H9 (cell line): ENCODE measurements at regions not wholly inside any gene's neighbourhood (a gene's known extent, or its start where the extent isn't known, plus 50 kb on each side); places are given as distances from the start of the nearest gene placed in this dataset.

Source experiments
- DNase-seq: peaks from one replicate; pipeline ENCODE4 v3.0.0-alpha.2; 2017
- H2AFZ ChIP-seq: one replicate; pipeline ENCODE4 v1.6.1; 2013; ENCODE audit warnings: mild to moderate bottlenecking, low read length, control low read depth, moderate library complexity
- H2AK5ac ChIP-seq: 2 replicates; pipeline ENCODE4 v1.6.1; 2013; ENCODE audit warnings: low read length, control low read depth, mixed read lengths; ENCODE audit not compliant: insufficient read length
- H2BK120ac ChIP-seq: one replicate; pipeline ENCODE4 v1.6.1; 2013; ENCODE audit warnings: low read depth, mild to moderate bottlenecking, low read length, control low read depth, inconsistent platforms; ENCODE audit not compliant: poor library complexity, severe bottlenecking
- H2BK12ac ChIP-seq: 2 replicates; pipeline ENCODE4 v1.6.1; 2013; ENCODE audit warnings: low read length, control low read depth, mixed read lengths, low read depth; ENCODE audit not compliant: insufficient read length
- H2BK15ac ChIP-seq: 2 replicates; pipeline ENCODE4 v1.6.1; 2013; ENCODE audit warnings: low read depth, low read length, control low read depth
- H2BK20ac ChIP-seq: one replicate; pipeline ENCODE4 v1.6.1; 2013; ENCODE audit warnings: low read depth, mild to moderate bottlenecking, low read length, control low read depth, inconsistent platforms; ENCODE audit not compliant: poor library complexity, severe bottlenecking
- H2BK5ac ChIP-seq: 2 replicates; pipeline ENCODE4 v1.6.1; 2013; ENCODE audit warnings: low read length, control low read depth, mixed read lengths; ENCODE audit not compliant: insufficient read length
- H3K14ac ChIP-seq: 2 replicates; pipeline ENCODE4 v1.6.1; 2013; ENCODE audit warnings: low read length, control low read depth; ENCODE audit not compliant: insufficient read depth
- H3K18ac ChIP-seq: 2 replicates; pipeline ENCODE4 v1.6.1; 2013; ENCODE audit warnings: low read depth, mild to moderate bottlenecking, mixed read lengths, low read length, control low read depth; ENCODE audit not compliant: insufficient read length
- H3K23ac ChIP-seq: 2 replicates; pipeline ENCODE4 v1.6.1; 2013; ENCODE audit warnings: low read length, control low read depth, mixed read lengths, low read depth; ENCODE audit not compliant: insufficient read length
- H3K23me2 ChIP-seq: 2 replicates; pipeline ENCODE4 v1.6.1; 2013; ENCODE audit warnings: low read depth, mild to moderate bottlenecking, mixed read lengths, low read length, control low read depth; ENCODE audit not compliant: insufficient read length, poor library complexity, severe bottlenecking
- H3K27ac ChIP-seq: 2 replicates; pipeline ENCODE4 v1.5.1; 2013; ENCODE audit warnings: low read length, control low read depth, mixed read lengths, low read depth; ENCODE audit not compliant: insufficient read length
- H3K27me3 ChIP-seq: 2 replicates; pipeline ENCODE4 v1.6.1; 2013; ENCODE audit warnings: low read length, control low read depth, inconsistent platforms; ENCODE audit not compliant: insufficient read depth
- H3K4ac ChIP-seq: 2 replicates; pipeline ENCODE4 v1.6.1; 2013; ENCODE audit warnings: low read depth, mild to moderate bottlenecking, control low read depth, inconsistent platforms, low read length, moderate library complexity
- H3K4me1 ChIP-seq: 2 replicates; pipeline ENCODE4 v1.6.1; 2013; ENCODE audit warnings: low read length, control low read depth, inconsistent platforms; ENCODE audit not compliant: insufficient read depth
- H3K4me2 ChIP-seq: 2 replicates; pipeline ENCODE4 v1.6.1; 2013; ENCODE audit warnings: low read length, control low read depth, mixed read lengths; ENCODE audit not compliant: insufficient read length, insufficient read depth
- H3K56ac ChIP-seq: 2 replicates; pipeline ENCODE4 v1.6.1; 2013; ENCODE audit warnings: low read depth, mild to moderate bottlenecking, mixed read lengths, low read length, control low read depth; ENCODE audit not compliant: insufficient read length
- H3K79me1 ChIP-seq: 2 replicates; pipeline ENCODE4 v1.6.1; 2013; ENCODE audit warnings: low read depth, mild to moderate bottlenecking, moderate library complexity, low read length, control low read depth, inconsistent platforms; ENCODE audit not compliant: insufficient read depth, poor library complexity, severe bottlenecking
- H3K79me2 ChIP-seq: 2 replicates; pipeline ENCODE4 v1.6.1; 2013; ENCODE audit warnings: low read length, control low read depth, inconsistent platforms; ENCODE audit not compliant: insufficient read depth
- H3K9ac ChIP-seq: 2 replicates; pipeline ENCODE4 v1.6.1; 2013; ENCODE audit warnings: low read length, control low read depth, mixed read lengths; ENCODE audit not compliant: insufficient read length; ENCODE audit errors: extremely low read depth
- H3K9me3 ChIP-seq: one replicate; pipeline ENCODE4 v1.6.1; 2013; ENCODE audit warnings: low read depth, low read length, inconsistent platforms; ENCODE audit not compliant: control insufficient read depth
- H3T11ph ChIP-seq: one replicate; pipeline ENCODE4 v1.6.1; 2013; ENCODE audit warnings: mild to moderate bottlenecking, low read length, control low read depth, inconsistent platforms
- H4K20me1 ChIP-seq: one replicate; pipeline ENCODE4 v1.6.1; 2013; ENCODE audit not compliant: control insufficient read depth, insufficient read length, insufficient read depth
- H4K5ac ChIP-seq: 2 replicates; pipeline ENCODE4 v1.6.1; 2013; ENCODE audit warnings: low read depth, mild to moderate bottlenecking, mixed read lengths, low read length, control low read depth; ENCODE audit not compliant: insufficient read length
- H4K8ac ChIP-seq: replicated peaks from 2 replicates; pipeline ENCODE4 v1.6.1; 2013; ENCODE audit warnings: low read length, control low read depth, mixed read lengths, low read depth; ENCODE audit not compliant: insufficient read length
- H4K91ac ChIP-seq: 2 replicates; pipeline ENCODE4 v1.6.1; 2013; ENCODE audit warnings: low read depth, mild to moderate bottlenecking, moderate library complexity, mixed read lengths, low read length, control low read depth; ENCODE audit not compliant: insufficient read length
- H3K27ac Mint-ChIP-seq, 3 experiments: 2 replicates in 2 of 3; 3 replicates in 1 of 3; pipeline ENCODE4 v1.8.0; 2020 to 2021; ENCODE audit warnings: mixed read lengths in 3 of 3, mild to moderate bottlenecking in 1 of 3, moderate library complexity in 1 of 3
- H3K27me3 Mint-ChIP-seq: 2 replicates; pipeline ENCODE4 v1.8.0; 2021; ENCODE audit warnings: low read depth, mild to moderate bottlenecking, moderate library complexity, mixed read lengths
- H3K36me3 Mint-ChIP-seq, 3 experiments: 2 replicates in 2 of 3; 3 replicates in 1 of 3; pipeline ENCODE4 v1.8.0; 2020 to 2021; ENCODE audit warnings: low read depth in 3 of 3, mixed read lengths in 3 of 3; ENCODE audit not compliant: insufficient read depth in 1 of 3
- H3K4me1 Mint-ChIP-seq, 2 experiments: 2 replicates each; pipeline ENCODE4 v1.8.0; 2020; ENCODE audit warnings: mixed read lengths in 2 of 2
- H3K4me3 Mint-ChIP-seq, 2 experiments: 2 replicates in 1 of 2; 3 replicates in 1 of 2; pipeline ENCODE4 v1.8.0; 2020 to 2021; ENCODE audit warnings: mild to moderate bottlenecking in 2 of 2, mixed read lengths in 2 of 2, moderate library complexity in 1 of 2
- H3K9me3 Mint-ChIP-seq, 2 experiments: 2 replicates in 1 of 2; 3 replicates in 1 of 2; pipeline ENCODE4 v1.8.0; 2020; ENCODE audit warnings: mild to moderate bottlenecking in 2 of 2, mixed read lengths in 2 of 2, moderate library complexity in 1 of 2
- WGBS: extraction: QIAGEN DNeasy Blood & Tissue Kit; methylation state at CpG from one replicate; pipeline ENCODE4 v1.1.7; 2013; ENCODE audit warnings: missing lambda C conversion rate, low lambda C conversion rate, mixed read lengths; ENCODE audit not compliant: insufficient read length; ENCODE audit errors: extremely low coverage; 5-methylcytosine and 5-hydroxymethylcytosine counted together
- TF ChIP-seq, protein P1 (sequence below): fragments of 200-600 bp; sonication (generic); conservative IDR thresholded peaks from 3 replicates; pipeline ENCODE4 v1.8.0; 2021; ENCODE audit warnings: antibody characterized with exemption, mild to moderate bottlenecking

DNA sequence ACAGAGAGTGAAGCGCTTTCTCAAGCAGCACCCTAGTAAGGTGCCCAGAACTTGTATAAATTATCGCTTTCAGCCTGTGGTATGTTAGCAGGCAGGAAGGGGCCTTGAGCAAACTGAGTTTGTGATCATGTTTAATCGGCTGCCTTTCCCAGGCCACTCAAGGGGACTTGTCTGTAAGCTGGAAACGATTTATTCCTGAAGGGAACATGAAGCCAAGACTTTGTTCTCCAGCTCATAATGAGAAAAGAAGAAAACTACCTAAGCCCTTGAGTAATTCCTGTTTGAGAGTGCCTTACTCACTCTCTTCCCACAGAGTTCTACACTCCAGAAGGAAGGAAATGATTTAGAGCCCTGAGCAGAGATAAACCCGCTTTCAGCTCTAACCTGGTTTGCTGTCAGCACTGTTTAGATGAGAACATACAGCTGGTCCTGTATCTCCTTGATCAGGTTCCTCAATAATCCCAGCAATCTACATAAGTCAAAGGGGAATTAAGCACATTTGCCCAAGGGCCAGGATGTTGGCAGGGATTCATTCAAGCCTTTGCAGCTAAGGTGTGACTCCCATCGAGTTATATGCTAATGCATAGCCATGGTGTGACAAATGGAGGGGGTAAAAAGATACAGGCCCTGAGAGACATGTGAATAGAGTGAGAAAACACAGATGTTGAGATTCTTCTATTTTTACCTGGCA, 187.7 kb upstream of the SLC24A5 start:
- no peak overlapping the region for H3T11ph ChIP-seq
- no peak overlapping the region for H3K56ac ChIP-seq
- DNase-seq: no peak
- Mint-ChIP-seq H3K27me3 (no peaks in the 10 kb centered on the region; the same call in 1 of the 2 replicates), H3K9me3 (no peaks in the 10 kb centered on the region), H3K4me3 (no peak overlapping the region), H3K4me1 (peaks cover 9 to 15% of the 10 kb centered on the region in 2 experiments), H3K27ac (no peak overlapping the region), H3K36me3 (no peaks in the 10 kb centered on the region)
- H2BK20ac ChIP-seq: no peak overlapping the region
- no peaks in the 10 kb centered on the region for H4K20me1 ChIP-seq
- no peak overlapping the region for H2BK12ac ChIP-seq
- no peak overlapping the region for H3K4me2 ChIP-seq
- H3K79me2 ChIP-seq: no peaks in the 10 kb centered on the region
- no CpG with 5 or more reads among the region's 6 CpGs for WGBS
- H3K23me2 ChIP-seq: no peaks in the 10 kb centered on the region
- TF ChIP-seq, protein P1, sequence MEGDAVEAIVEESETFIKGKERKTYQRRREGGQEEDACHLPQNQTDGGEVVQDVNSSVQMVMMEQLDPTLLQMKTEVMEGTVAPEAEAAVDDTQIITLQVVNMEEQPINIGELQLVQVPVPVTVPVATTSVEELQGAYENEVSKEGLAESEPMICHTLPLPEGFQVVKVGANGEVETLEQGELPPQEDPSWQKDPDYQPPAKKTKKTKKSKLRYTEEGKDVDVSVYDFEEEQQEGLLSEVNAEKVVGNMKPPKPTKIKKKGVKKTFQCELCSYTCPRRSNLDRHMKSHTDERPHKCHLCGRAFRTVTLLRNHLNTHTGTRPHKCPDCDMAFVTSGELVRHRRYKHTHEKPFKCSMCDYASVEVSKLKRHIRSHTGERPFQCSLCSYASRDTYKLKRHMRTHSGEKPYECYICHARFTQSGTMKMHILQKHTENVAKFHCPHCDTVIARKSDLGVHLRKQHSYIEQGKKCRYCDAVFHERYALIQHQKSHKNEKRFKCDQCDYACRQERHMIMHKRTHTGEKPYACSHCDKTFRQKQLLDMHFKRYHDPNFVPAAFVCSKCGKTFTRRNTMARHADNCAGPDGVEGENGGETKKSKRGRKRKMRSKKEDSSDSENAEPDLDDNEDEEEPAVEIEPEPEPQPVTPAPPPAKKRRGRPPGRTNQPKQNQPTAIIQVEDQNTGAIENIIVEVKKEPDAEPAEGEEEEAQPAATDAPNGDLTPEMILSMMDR: no peak
- H4K91ac ChIP-seq: no peak overlapping the region
- H2AFZ ChIP-seq: no peak overlapping the region
- H4K5ac ChIP-seq: no peak overlapping the region
- no peak overlapping the region for H2BK120ac ChIP-seq
- H3K14ac ChIP-seq: no peak overlapping the region
- H3K27ac ChIP-seq: no peak overlapping the region
- no peak overlapping the region for H2BK15ac ChIP-seq
- H3K9me3 ChIP-seq: no peaks in the 10 kb centered on the region
- H3K4me1 ChIP-seq: no peaks in the 10 kb centered on the region
- H3K27me3 ChIP-seq: no peaks in the 10 kb centered on the region
- no peak overlapping the region for H3K4ac ChIP-seq
- H3K18ac ChIP-seq: no peak overlapping the region
- no peak overlapping the region for H2AK5ac ChIP-seq
- H2BK5ac ChIP-seq: no peak overlapping the region
- no peak overlapping the region for H3K9ac ChIP-seq
- H3K79me1 ChIP-seq: no peaks in the 10 kb centered on the region
- H3K23ac ChIP-seq: no peak overlapping the region
- no peak overlapping the region for H4K8ac ChIP-seq
